Activated CD4-positive, alpha-beta memory T cell treated with anti-CD3 and anti-CD28 coated beads for 36 hours (primary cell): ENCODE measurements at regions not wholly inside any gene's neighbourhood (a gene's known extent, or its start where the extent isn't known, plus 50 kb on each side); places are given as distances from the start of the nearest gene placed in this dataset.
"Not testable (repeated sequence)": the region's sequence is repeated elsewhere in the genome, so short reads cannot be mapped to it uniquely, and the experiment has no call there.

Source experiments
- CTCF ChIA-PET: fragments of 350-600 bp; sonication (Branson Sonifier 250); formaldehyde crosslinking; loops from one replicate; lab custom pipeline; 2021; ENCODE audit warnings: antibody characterized with exemption, inconsistent platforms; lab: Charles Lee
- POLR2A ChIA-PET: fragments of 350-600 bp; sonication (Branson Sonifier 250); formaldehyde crosslinking; loops from one replicate; lab custom pipeline; 2021; ENCODE audit warnings: antibody characterized with exemption; lab: Charles Lee
- DNase-seq: peaks from one replicate; pipeline ENCODE4 v3.0.0-alpha.2; 2020
- H3K27ac Mint-ChIP-seq: one replicate; pipeline ENCODE4 v1.8.0; 2021; ENCODE audit warnings: mixed read lengths
- H3K27me3 Mint-ChIP-seq: one replicate; pipeline ENCODE4 v1.8.0; 2021; ENCODE audit warnings: mixed read lengths
- H3K36me3 Mint-ChIP-seq: one replicate; pipeline ENCODE4 v1.8.0; 2021; ENCODE audit warnings: mixed read lengths
- H3K4me1 Mint-ChIP-seq: one replicate; pipeline ENCODE4 v1.8.0; 2021; ENCODE audit warnings: low read depth, mixed read lengths
- H3K4me3 Mint-ChIP-seq: one replicate; pipeline ENCODE4 v1.8.0; 2021; ENCODE audit warnings: mild to moderate bottlenecking, mixed read lengths
- H3K9me3 Mint-ChIP-seq: one replicate; pipeline ENCODE4 v1.8.0; 2021; ENCODE audit warnings: mixed read lengths
- intact Hi-C: fragments of 100-400 bp; cut with micrococcal nuclease; formaldehyde crosslinking; loops from one replicate; pipeline ENCODE4 v1.15.1; 2023

DNA sequence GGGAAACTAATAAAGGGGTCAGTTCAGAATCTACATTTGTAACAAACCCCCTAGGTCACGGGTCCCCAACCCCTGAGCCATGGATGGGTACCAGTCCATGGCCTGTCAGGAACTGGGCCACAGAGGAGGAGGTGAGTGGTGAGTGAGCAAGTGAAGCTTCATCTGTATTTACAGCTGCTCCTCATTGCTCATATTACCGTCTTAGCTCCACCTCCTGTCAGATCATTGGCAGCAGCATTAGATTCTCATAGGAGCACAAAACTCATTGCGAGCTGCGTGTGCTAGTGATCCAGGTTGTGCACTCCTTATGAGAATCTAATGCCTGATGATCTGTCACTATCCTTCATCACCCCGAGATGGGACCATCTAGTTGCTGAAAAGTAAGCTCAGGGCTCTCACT, 88.4 kb upstream of the MPP7 start:
- no peaks in the 10 kb centered on the region for H3K36me3 Mint-ChIP-seq
- H3K27ac Mint-ChIP-seq, result no peak overlapping the region
- POLR2A ChIA-PET, result no interaction called here
- CTCF ChIA-PET, result interaction anchor here (1.5 to 3.8 kb wide), 4 partner anchors 9 to 150 kb away, joined by 3 to 49 read pairs (median 12); no protein-coding TSS in a partner anchor
- no peak for DNase-seq
- intact Hi-C loops, result loop anchor here (10.0 kb wide), 1 partner anchor 826 kb away; no protein-coding TSS in a partner anchor
- no peak overlapping the region for H3K4me3 Mint-ChIP-seq
- H3K9me3 Mint-ChIP-seq, result no peaks in the 10 kb centered on the region
- peaks cover 10% of the 10 kb centered on the region for H3K4me1 Mint-ChIP-seq
- peaks cover 4% of the 10 kb centered on the region for H3K27me3 Mint-ChIP-seq

DNA sequence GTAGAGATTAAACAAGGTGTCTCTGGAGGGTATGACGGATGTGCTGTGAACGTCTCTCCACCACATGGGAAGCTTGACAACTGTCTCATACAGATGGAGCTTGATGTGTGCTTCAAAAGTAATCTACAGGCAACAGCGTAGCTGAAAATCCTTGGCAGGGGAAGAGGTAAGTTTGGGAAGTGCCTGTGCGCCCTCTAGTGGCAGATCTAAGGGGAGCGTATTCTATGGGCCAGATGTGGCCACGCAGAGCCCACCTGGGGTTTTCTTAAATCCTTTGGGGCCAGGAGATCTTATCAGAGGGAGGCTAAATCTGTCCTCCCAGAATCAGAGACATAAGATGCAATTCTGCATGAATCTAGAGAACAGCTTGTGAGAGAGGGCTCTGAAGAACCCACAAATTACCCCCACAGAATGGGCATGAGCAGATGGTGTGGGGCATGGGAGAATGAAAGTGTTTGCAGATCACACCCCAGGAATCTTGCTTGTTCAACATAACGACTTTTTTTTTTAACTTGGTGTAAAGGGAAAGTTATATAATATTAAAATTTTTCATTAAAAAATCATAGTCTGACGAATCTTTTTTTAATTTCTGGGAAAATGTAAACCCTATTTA, 91.2 kb upstream of the MPP7 start:
- Mint-ChIP-seq H3K9me3 (no peaks in the 10 kb centered on the region), H3K27ac (no peak overlapping the region), H3K4me3 (no peak overlapping the region), H3K4me1 (peaks cover 3% of the 10 kb centered on the region), H3K36me3 (no peaks in the 10 kb centered on the region), H3K27me3 (no peaks in the 10 kb centered on the region)
- ChIA-PET CTCF (interaction anchor here (0.6 to 3.8 kb wide), 51 partner anchors 9 to 824 kb away, joined by 3 to 49 read pairs (median 4); partner anchors contain the start of gene MPP7), POLR2A (no interaction called here)
- intact Hi-C loops, result loop anchor here (10.0 kb wide), 1 partner anchor 829 kb away; no protein-coding TSS in a partner anchor
- DNase-seq, result peak; percentile 76

DNA sequence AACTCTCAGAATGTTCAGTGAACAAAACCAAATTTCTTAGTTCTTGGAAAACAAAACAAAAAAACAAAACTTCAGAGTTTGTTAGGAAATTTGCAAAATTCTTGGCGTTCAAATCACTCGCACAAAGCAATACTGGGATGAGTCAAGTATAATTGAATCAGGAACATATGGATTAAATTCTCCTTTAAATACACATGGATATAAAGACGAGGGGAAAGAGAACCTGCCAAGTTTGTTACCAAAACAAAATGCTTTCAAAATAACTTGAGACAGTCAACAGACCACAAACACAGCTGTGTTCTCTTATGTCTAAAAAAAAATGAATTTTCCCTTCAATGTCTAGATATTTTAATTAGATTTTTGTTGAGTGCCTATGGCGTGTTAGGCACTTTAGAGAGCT, 93.5 kb upstream of the MPP7 start:
- CTCF ChIA-PET, result no interaction called here
- Mint-ChIP-seq H3K4me1 (peaks cover 3% of the 10 kb centered on the region), H3K9me3 (no peaks in the 10 kb centered on the region), H3K36me3 (no peaks in the 10 kb centered on the region), H3K27me3 (no peaks in the 10 kb centered on the region), H3K27ac (no peak overlapping the region), H3K4me3 (no peak overlapping the region)
- intact Hi-C loops, result loop anchor here (10.0 kb wide), 1 partner anchor 832 kb away; no protein-coding TSS in a partner anchor
- DNase-seq, result no peak
- POLR2A ChIA-PET, result no interaction called here

DNA sequence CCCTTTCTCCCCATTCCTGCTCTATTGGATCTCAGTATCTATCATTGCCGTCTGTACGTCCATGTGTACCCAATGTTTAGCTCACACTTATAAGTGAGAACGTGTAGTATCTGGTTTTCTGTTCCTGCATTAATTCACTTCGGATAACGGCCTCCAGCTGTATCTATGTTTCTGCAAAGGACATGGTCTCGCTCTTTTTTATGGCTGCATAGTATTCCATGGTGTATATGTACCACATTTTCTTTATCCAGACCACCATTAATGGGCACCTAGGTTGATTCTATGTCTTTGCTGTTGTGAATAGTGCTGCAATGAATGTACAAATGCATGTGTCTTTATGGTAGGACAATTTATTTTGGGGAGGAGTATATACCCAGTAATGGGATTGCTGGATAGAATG, 94.4 kb upstream of the MPP7 start:
- no peak for DNase-seq
- Mint-ChIP-seq H3K36me3 (no peaks in the 10 kb centered on the region), H3K27ac (no peak overlapping the region), H3K4me1 (peaks cover 3% of the 10 kb centered on the region), H3K9me3 (no peaks in the 10 kb centered on the region), H3K4me3 (no peak overlapping the region), H3K27me3 (no peaks in the 10 kb centered on the region)
- intact Hi-C loops, result loop anchor here (10.0 kb wide), 1 partner anchor 832 kb away; no protein-coding TSS in a partner anchor
- POLR2A ChIA-PET, result no interaction called here
- CTCF ChIA-PET, result interaction anchor here (0.6 kb wide), 1 partner anchor 1048 kb away, joined by 3 read pairs; no protein-coding TSS in a partner anchor

DNA sequence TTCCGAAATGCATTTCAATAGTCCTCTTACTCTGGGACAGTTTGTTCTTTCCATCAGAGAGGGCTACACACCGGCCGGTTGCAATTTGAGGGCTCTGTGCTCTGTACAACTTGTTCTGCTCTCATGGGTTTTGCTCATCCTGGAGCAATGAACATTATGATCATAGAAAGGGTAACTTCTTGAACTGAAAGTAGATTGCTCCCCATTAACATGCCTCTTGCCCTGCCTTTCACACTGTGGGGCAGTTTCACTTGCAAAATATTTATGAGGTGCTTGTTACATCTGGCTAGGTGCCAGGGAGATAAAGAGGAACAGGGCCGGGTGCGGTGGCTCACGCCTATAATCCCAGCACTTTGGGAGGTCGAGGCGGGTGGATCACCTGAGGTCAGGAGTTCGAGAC, 97.3 kb upstream of the MPP7 start:
- H3K27ac Mint-ChIP-seq, result no peak overlapping the region
- H3K9me3 Mint-ChIP-seq, result no peaks in the 10 kb centered on the region
- intact Hi-C loops, result no loop called here
- no peak for DNase-seq
- H3K27me3 Mint-ChIP-seq, result peaks cover 2% of the 10 kb centered on the region
- CTCF ChIA-PET, result no interaction called here
- POLR2A ChIA-PET, result no interaction called here
- no peak overlapping the region for H3K4me3 Mint-ChIP-seq
- no peaks in the 10 kb centered on the region for H3K36me3 Mint-ChIP-seq
- no peaks in the 10 kb centered on the region for H3K4me1 Mint-ChIP-seq

DNA sequence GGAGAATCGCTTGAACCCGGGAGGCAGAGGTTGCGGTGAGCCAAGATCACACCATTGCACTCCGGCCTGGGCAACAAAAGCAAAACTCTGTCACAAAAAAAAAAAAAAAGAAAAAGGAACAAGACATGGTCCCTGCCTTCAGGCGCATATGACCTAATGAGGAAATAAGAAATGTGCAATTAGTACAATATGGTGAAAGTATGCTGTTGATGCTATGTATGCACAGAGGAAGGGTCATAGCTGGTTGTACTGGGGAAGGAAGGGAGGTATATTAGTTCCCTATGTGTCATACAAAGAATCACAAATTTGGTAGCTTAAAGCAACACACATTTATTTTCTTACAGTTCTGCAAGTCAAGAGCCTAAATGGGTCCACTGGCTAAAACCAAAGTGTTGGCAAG, 97.8 kb upstream of the MPP7 start:
- no peaks in the 10 kb centered on the region for H3K9me3 Mint-ChIP-seq
- ChIA-PET CTCF (interaction anchor here (0.5 kb wide), 1 partner anchor 30 kb away, joined by 3 read pairs; no protein-coding TSS in a partner anchor), POLR2A (no interaction called here)
- intact Hi-C loops, result no loop called here
- H3K36me3 Mint-ChIP-seq, result no peaks in the 10 kb centered on the region
- no peak overlapping the region for H3K27ac Mint-ChIP-seq
- DNase-seq, result no peak
- no peak overlapping the region for H3K4me3 Mint-ChIP-seq
- peaks cover 2% of the 10 kb centered on the region for H3K27me3 Mint-ChIP-seq
- no peaks in the 10 kb centered on the region for H3K4me1 Mint-ChIP-seq

DNA sequence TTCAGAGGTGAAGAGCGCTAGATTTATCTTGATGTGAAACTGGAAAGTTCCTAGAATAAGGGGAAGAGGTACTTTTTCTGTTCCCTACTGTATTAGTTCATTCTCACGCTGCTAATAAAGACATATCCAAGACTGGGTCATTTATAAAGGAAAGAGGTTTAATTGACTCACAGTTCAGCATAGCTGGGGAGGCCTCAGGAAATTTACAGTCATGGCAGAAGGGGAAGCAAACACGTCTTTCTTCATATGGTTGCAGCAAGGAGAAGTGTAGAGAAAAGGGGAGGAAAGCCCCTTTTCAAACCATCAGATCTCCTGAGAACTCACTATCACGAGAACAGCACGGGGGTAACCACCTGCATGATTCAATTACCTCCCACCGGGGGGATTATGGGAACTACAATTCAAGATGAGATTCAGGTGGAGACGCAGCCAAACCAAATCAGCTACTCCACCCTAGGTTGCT, 99.8 kb upstream of the MPP7 start:
- CTCF ChIA-PET, result interaction anchor here (1.0 to 1.8 kb wide), 3 partner anchors 9 to 99 kb away, joined by 3 to 5 read pairs (median 3); no protein-coding TSS in a partner anchor
- DNase-seq, H3K4me3 Mint-ChIP-seq, H3K9me3 Mint-ChIP-seq, POLR2A ChIA-PET, H3K36me3 Mint-ChIP-seq, intact Hi-C loops, H3K27me3 Mint-ChIP-seq, H3K4me1 Mint-ChIP-seq, H3K27ac Mint-ChIP-seq: not testable (repeated sequence)

DNA sequence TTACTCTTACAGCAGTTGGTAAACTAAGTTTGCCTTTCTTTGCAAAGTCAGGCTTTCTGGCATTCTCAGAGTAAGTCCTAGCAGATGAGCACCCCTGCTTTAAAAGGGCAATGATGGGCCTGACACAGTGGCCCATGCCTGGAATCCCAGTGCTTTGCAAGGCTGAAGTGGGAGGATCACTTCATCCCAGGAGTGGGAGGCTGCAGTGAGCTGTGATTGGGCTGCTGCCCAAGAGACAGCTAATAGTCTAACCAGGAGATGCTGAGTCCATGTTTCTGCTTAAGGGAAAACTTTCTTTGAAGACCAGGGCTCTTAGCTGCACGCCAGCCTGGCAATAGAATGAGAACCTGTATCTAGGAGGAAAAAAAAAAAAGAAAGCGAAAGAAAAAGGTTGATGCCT, 100.2 kb upstream of the MPP7 start:
- H3K4me1 Mint-ChIP-seq, result no peaks in the 10 kb centered on the region
- ChIA-PET POLR2A (no interaction called here), CTCF (interaction anchor here (1.1 to 1.8 kb wide), 2 partner anchors 9 to 100 kb away, joined by 3 to 5 read pairs; no protein-coding TSS in a partner anchor)
- DNase-seq, result no peak
- H3K9me3 Mint-ChIP-seq, result no peaks in the 10 kb centered on the region
- intact Hi-C loops, result no loop called here
- no peak overlapping the region for H3K4me3 Mint-ChIP-seq
- peaks cover 2% of the 10 kb centered on the region for H3K27me3 Mint-ChIP-seq
- no peak overlapping the region for H3K27ac Mint-ChIP-seq
- no peaks in the 10 kb centered on the region for H3K36me3 Mint-ChIP-seq

DNA sequence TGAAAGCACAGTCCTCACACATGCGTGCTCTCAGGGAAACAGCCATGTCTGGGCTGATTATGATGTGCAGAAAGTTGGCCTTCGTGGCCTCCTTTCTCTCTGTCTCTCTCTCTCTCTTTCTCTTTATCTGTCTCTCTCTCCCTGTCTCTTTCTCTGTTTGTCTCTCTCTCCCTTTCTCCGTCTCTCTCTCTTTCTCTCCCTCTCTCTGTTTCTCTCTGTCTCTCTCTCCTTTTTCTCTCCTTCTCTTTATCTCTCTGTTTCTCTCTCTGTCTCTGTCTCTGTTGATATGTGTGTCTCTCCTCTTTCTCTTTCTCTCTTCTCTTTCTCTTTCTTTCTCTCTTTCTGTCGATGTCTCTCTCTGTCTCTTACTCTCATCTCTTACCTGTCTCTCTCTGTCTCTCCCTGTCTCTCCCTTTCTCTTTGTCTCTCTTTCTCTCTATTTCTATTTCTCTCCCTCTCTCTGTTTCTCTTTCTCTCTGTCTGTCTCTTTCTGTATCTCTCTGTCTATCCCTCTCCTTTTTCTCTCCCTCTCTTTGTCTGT, 105.4 kb upstream of the MPP7 start:
- H3K4me3 Mint-ChIP-seq, result no peak overlapping the region
- peaks cover 10% of the 10 kb centered on the region for H3K4me1 Mint-ChIP-seq
- no peak for DNase-seq
- no peaks in the 10 kb centered on the region for H3K36me3 Mint-ChIP-seq
- CTCF ChIA-PET, result interaction anchor here (2.2 kb wide), 1 partner anchor 15 kb away, joined by 9 read pairs; no protein-coding TSS in a partner anchor
- H3K27ac Mint-ChIP-seq, result no peak overlapping the region
- POLR2A ChIA-PET, result no interaction called here
- peaks cover 2% of the 10 kb centered on the region for H3K9me3 Mint-ChIP-seq
- H3K27me3 Mint-ChIP-seq, result peaks cover 7% of the 10 kb centered on the region
- intact Hi-C loops, result no loop called here

DNA sequence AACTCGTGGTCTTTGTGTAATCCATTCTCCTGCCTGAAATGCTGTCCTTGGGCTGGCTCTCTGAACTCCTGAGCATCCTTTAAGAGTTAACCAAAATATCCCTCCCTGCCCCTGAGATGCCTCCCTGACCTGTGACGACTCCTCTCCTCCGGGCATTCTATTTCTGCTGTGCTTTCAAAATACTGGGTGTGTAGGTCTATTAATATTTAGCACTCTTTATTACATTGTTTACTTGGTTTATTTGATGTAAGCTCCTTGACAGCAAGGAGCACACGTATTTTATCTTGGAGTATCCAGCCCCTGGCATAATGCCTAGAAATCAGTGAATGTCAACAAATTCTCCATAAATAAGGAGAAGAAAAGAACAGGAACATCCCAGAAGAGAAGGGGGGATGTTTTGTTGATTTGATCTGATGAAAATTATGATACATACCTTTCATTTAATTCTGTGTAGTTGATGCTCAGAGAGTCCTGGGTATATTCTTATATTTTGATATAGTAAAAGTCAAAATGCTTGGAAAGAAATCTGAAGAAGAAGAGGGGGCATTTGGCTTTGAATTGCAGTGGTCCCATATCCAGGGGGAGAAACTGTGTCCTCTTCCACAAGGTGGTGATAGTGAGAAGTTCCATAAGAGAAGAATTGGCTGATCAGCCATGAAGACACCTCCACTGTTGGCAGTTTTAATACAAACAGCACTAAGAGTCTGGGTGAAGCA, 107.7 kb upstream of the MPP7 start:
- H3K9me3 Mint-ChIP-seq, result peaks cover 4% of the 10 kb centered on the region
- intact Hi-C loops, result loop anchor here (1.0 kb wide), 1 partner anchor 76 kb away; no protein-coding TSS in a partner anchor
- DNase-seq, result no peak
- H3K27me3 Mint-ChIP-seq, result peaks cover 14% of the 10 kb centered on the region
- peaks cover 10% of the 10 kb centered on the region for H3K4me1 Mint-ChIP-seq
- CTCF ChIA-PET, result interaction anchor here (1.0 to 1.2 kb wide), 2 partner anchors 17 to 169 kb away, joined by 3 to 4 read pairs; no protein-coding TSS in a partner anchor
- no peaks in the 10 kb centered on the region for H3K36me3 Mint-ChIP-seq
- POLR2A ChIA-PET, result no interaction called here
- H3K27ac Mint-ChIP-seq, result no peak overlapping the region
- no peak overlapping the region for H3K4me3 Mint-ChIP-seq

DNA sequence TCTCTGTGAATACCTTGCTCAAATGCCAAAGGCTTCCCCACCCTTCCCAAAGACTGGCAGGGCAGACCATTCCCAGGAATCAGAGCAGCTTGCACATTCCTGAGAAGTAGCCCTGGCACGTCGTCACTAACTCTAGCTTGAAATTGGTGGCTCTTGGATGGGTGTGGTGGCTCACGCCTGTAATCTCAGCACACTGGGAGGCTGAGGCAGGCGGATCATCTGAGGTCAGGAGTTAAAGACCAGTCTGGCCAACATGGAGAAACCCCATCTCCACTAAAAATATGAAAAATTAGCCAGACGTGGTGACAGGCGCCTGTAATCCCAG, 108.2 kb upstream of the MPP7 start:
- H3K4me1 Mint-ChIP-seq, result peaks cover 10% of the 10 kb centered on the region
- H3K36me3 Mint-ChIP-seq, result no peaks in the 10 kb centered on the region
- no peak overlapping the region for H3K27ac Mint-ChIP-seq
- H3K9me3 Mint-ChIP-seq, result peaks cover 4% of the 10 kb centered on the region
- DNase-seq, result no peak
- POLR2A ChIA-PET, result no interaction called here
- CTCF ChIA-PET, result interaction anchor here (1.2 kb wide), 1 partner anchor 18 kb away, joined by 4 read pairs; no protein-coding TSS in a partner anchor
- H3K4me3 Mint-ChIP-seq, result no peak overlapping the region
- peaks cover 14% of the 10 kb centered on the region for H3K27me3 Mint-ChIP-seq
- intact Hi-C loops, result loop anchor here (1.0 kb wide), 1 partner anchor 77 kb away; no protein-coding TSS in a partner anchor

DNA sequence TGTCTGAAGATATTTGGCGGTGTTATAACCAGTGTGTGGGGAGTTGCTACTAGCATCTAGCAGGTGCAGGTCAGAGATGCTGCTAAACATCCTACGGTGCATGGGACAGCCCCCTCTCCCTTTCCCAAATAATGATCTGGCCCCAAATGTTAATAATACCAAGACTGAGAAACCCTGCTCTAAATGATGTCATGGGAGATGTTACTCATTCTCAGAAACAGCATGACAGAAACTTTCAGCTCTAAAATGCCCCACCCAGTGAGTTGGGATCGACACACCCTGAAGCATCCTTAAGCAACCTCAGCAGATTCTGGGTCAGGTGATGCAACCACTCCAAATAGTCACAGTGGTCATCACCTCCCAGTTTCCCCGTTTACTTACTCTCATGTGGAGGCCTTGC, 108.8 kb upstream of the MPP7 start:
- POLR2A ChIA-PET, result no interaction called here
- H3K4me3 Mint-ChIP-seq, result no peak overlapping the region
- H3K27ac Mint-ChIP-seq, result no peak overlapping the region
- H3K4me1 Mint-ChIP-seq, result peaks cover 10% of the 10 kb centered on the region
- H3K27me3 Mint-ChIP-seq, result peaks cover 14% of the 10 kb centered on the region
- intact Hi-C loops, result loop anchor here (1.0 kb wide), 1 partner anchor 77 kb away; no protein-coding TSS in a partner anchor
- no peaks in the 10 kb centered on the region for H3K36me3 Mint-ChIP-seq
- peak; percentile 53 for DNase-seq
- CTCF ChIA-PET, result interaction anchor here (1.2 kb wide), 1 partner anchor 18 kb away, joined by 4 read pairs; no protein-coding TSS in a partner anchor
- peaks cover 4% of the 10 kb centered on the region for H3K9me3 Mint-ChIP-seq
